Activated B cell treated with CpG ODN at 0.5 μM for 24 hours (primary cell): ENCODE measurements at regions not wholly inside any gene's neighbourhood (a gene's known extent, or its start where the extent isn't known, plus 50 kb on each side); places are given as distances from the start of the nearest gene placed in this dataset.

Experiments
- ATAC-seq: fragments of 200-7000 bp; cut with Tn5 transposase; one replicate; pipeline ENCODE4 v1.10.0; 2021; ENCODE audit warnings: low read depth, mild to moderate bottlenecking, moderate library complexity
- CTCF ChIA-PET: fragments of 350-600 bp; sonication (Branson Sonifier 250); formaldehyde crosslinking; loops from one replicate; lab custom pipeline; 2021; ENCODE audit warnings: antibody characterized with exemption; lab: Charles Lee
- POLR2A ChIA-PET: fragments of 350-600 bp; sonication (Branson Sonifier 250); formaldehyde crosslinking; loops from one replicate; lab custom pipeline; 2021; ENCODE audit warnings: antibody characterized with exemption; lab: Charles Lee
- DNase-seq: peaks from one replicate; pipeline ENCODE4 v3.0.0; 2022
- H3K27ac Mint-ChIP-seq: one replicate; pipeline ENCODE4 v1.8.0; 2020; ENCODE audit warnings: mixed read lengths
- H3K27me3 Mint-ChIP-seq: one replicate; pipeline ENCODE4 v1.8.0; 2021; ENCODE audit warnings: mixed read lengths
- H3K36me3 Mint-ChIP-seq: one replicate; pipeline ENCODE4 v1.8.0; 2021; ENCODE audit warnings: low read depth, mixed read lengths
- H3K4me1 Mint-ChIP-seq: one replicate; pipeline ENCODE4 v1.8.0; 2021; ENCODE audit warnings: mixed read lengths
- H3K4me3 Mint-ChIP-seq: one replicate; pipeline ENCODE4 v1.8.0; 2020; ENCODE audit warnings: mild to moderate bottlenecking, mixed read lengths
- H3K9me3 Mint-ChIP-seq: one replicate; pipeline ENCODE4 v1.8.0; 2020; ENCODE audit warnings: mixed read lengths
- CTCF ChIP-seq: fragments of 200-600 bp; IDR thresholded peaks from one replicate; pipeline ENCODE4 v1.8.0; 2022; ENCODE audit warnings: antibody characterized with exemption, mild to moderate bottlenecking
- intact Hi-C: fragments of 100-400 bp; cut with micrococcal nuclease; formaldehyde crosslinking; loops from one replicate; pipeline ENCODE4 v1.15.1; 2024

GRCh38 chr12:67579662-67580003 is 68.9 kb upstream of the DYRK2 start:
- ChIA-PET CTCF (no interaction called here), POLR2A (no interaction called here)
- H3K4me1 Mint-ChIP-seq: peaks cover 12% of the 10 kb centered on the region
- no peaks in the 10 kb centered on the region for H3K36me3 Mint-ChIP-seq
- no peak overlapping the region for H3K27ac Mint-ChIP-seq
- no peak for ATAC-seq
- TF ChIP-seq CTCF: no peak
- intact Hi-C loops: no loop called here
- H3K9me3 Mint-ChIP-seq: peaks cover 4% of the 10 kb centered on the region
- no peak for DNase-seq
- peaks cover 3% of the 10 kb centered on the region for H3K27me3 Mint-ChIP-seq
- H3K4me3 Mint-ChIP-seq: no peak overlapping the region

- intact Hi-C loops: no loop called here
- no peaks in the 10 kb centered on the region for H3K36me3 Mint-ChIP-seq
- ATAC-seq (no peak), DNase-seq (no peak)
- H3K4me1 Mint-ChIP-seq: peaks cover 12% of the 10 kb centered on the region
- CTCF ChIA-PET: no interaction called here
- H3K27me3 Mint-ChIP-seq: peaks cover 6% of the 10 kb centered on the region
- TF ChIP-seq CTCF: no peak
- peaks cover 4% of the 10 kb centered on the region for H3K9me3 Mint-ChIP-seq
- POLR2A ChIA-PET: no interaction called here
- H3K4me3 Mint-ChIP-seq: no peak overlapping the region
- H3K27ac Mint-ChIP-seq: no peak overlapping the region
Observed at GRCh38 chr12:67582238-67582834, 66.2 kb upstream of the DYRK2 start.

GRCh38 chr12:67582844-67583243 is 65.7 kb upstream of the DYRK2 start:
- POLR2A ChIA-PET: no interaction called here
- CTCF ChIA-PET: no interaction called here
- Mint-ChIP-seq H3K9me3 (peaks cover under 1% of the 10 kb centered on the region), H3K27ac (no peak overlapping the region), H3K4me1 (peaks cover 12% of the 10 kb centered on the region), H3K27me3 (peaks cover 8% of the 10 kb centered on the region), H3K4me3 (no peak overlapping the region), H3K36me3 (no peaks in the 10 kb centered on the region)
- intact Hi-C loops: no loop called here
- TF ChIP-seq CTCF: no peak
- DNase-seq: no peak
- ATAC-seq: no peak

GRCh38 chr12:67586951-67587350 is 61.6 kb upstream of the DYRK2 start:
- no peak for DNase-seq
- Mint-ChIP-seq H3K36me3 (no peaks in the 10 kb centered on the region), H3K27me3 (peaks cover 7% of the 10 kb centered on the region), H3K4me1 (peaks cover 18% of the 10 kb centered on the region), H3K4me3 (no peak overlapping the region), H3K9me3 (no peaks in the 10 kb centered on the region), H3K27ac (no peak overlapping the region)
- no peak for ATAC-seq
- intact Hi-C loops: no loop called here
- no peak for TF ChIP-seq CTCF
- CTCF ChIA-PET: no interaction called here
- POLR2A ChIA-PET: no interaction called here

- ATAC-seq (no peak), DNase-seq (no peak)
- no peak overlapping the region for H3K4me3 Mint-ChIP-seq
- H3K27ac Mint-ChIP-seq: no peak overlapping the region
- no peaks in the 10 kb centered on the region for H3K9me3 Mint-ChIP-seq
- H3K27me3 Mint-ChIP-seq: peaks cover 5% of the 10 kb centered on the region
- ChIA-PET POLR2A (no interaction called here), CTCF (interaction anchor here (0.7 kb wide), 1 partner anchor 18 kb away, joined by 3 read pairs; no protein-coding TSS in a partner anchor)
- TF ChIP-seq CTCF: no peak
- intact Hi-C loops: no loop called here
- H3K36me3 Mint-ChIP-seq: no peaks in the 10 kb centered on the region
- peaks cover 34% of the 10 kb centered on the region for H3K4me1 Mint-ChIP-seq
Observed at GRCh38 chr12:67589078-67589477, 59.5 kb upstream of the DYRK2 start.
